HepG2 (cell line): ENCODE measurements at regions not wholly inside any gene's neighbourhood (a gene's known extent, or its start where the extent isn't known, plus 50 kb on each side); places are given as distances from the start of the nearest gene placed in this dataset.

Experiments
- KLF13 ChIP-seq: sonication (generic); formaldehyde crosslinking; IDR thresholded peaks from 2 replicates; pipeline ENCODE4 v1.4.0; 2020; ENCODE audit warnings: mild to moderate bottlenecking, missing genetic modification reagents
- KLF16 ChIP-seq, 2 experiments: sonication (generic) in 1 of 2; formaldehyde crosslinking in 1 of 2; IDR thresholded peaks; 2 replicates each; pipeline versions ENCODE4 v1.6.1 to v1.8.0; 2016 to 2023; ENCODE audit warnings: missing genetic modification reagents in 2 of 2, missing compliant biosample characterization in 1 of 2

DNA sequence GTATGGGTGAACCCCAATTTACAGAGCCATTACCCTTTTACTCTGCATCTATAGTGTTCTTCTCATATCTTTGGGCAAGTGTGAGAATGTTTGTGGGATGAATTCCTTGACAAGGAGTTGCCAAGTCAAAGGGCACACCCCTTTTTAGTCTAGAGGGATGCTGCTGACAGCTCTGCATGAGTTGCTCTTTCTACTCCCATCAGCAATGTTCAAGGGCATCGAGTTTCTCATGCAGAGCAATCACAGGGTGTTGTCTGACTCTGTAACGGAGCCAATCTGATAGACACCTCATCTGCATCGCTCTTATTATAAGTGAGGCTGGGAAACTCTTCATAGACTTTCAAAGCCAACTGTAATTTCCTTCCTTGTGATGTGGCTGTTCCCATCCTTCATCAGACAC, 77.4 kb downstream of the EDN3 start:
- TF ChIP-seq KLF16 (CRISPR knock-in tag; IDR thresholded peaks at IDR 0.05) = no peak
- TF ChIP-seq KLF13 (CRISPR knock-in tag) = no peak
